NT2/D1 (cell line): ENCODE measurements at regions not wholly inside any gene's neighbourhood (a gene's known extent, or its start where the extent isn't known, plus 50 kb on each side); places are given as distances from the start of the nearest gene placed in this dataset.

Experiments used
- YY1 ChIP-seq: IDR thresholded peaks from 2 replicates; pipeline ENCODE4 v1.6.1; 2011; ENCODE audit not compliant: insufficient read length, insufficient read depth
- ZNF274 ChIP-seq: IDR thresholded peaks from 2 replicates; pipeline ENCODE4 v1.6.1; 2011; ENCODE audit warnings: mild to moderate bottlenecking, low read depth, low read length

- TF ChIP-seq YY1 (no peak), ZNF274 (no peak)
These were observed 110.9 kb upstream of the FAM98A start for GRCh38 chr2:33709951-33710350.
